Fibroblast of villous mesenchyme (primary cell): ENCODE measurements at regions not wholly inside any gene's neighbourhood (a gene's known extent, or its start where the extent isn't known, plus 50 kb on each side); places are given as distances from the start of the nearest gene placed in this dataset.
"Not testable (repeated sequence)": the region's sequence is repeated elsewhere in the genome, so short reads cannot be mapped to it uniquely, and the experiment has no call there.

Experiments used
- DNase-seq: peaks from one replicate; pipeline ENCODE4 v3.0.0-alpha.2; 2010; ENCODE audit warnings: low read depth
- H3K4me3 ChIP-seq: 2 replicates; pipeline ENCODE4 v1.5.1; 2011; ENCODE audit warnings: low read depth, mild to moderate bottlenecking, low read length
- CTCF ChIP-seq: IDR thresholded peaks from 2 replicates; pipeline ENCODE4 v1.5.1; 2012; ENCODE audit warnings: low read depth, mild to moderate bottlenecking, low read length; ENCODE audit not compliant: insufficient read depth

GRCh38 chr21:22346576-22346975, 1348.4 kb downstream of the NCAM2 start:
- H3K4me3 ChIP-seq: no peak overlapping the region
- DNase-seq: no peak
- TF ChIP-seq CTCF: no peak

GRCh38 chr21:22351076-22351475, 1352.9 kb downstream of the NCAM2 start:
- TF ChIP-seq CTCF: no peak
- DNase-seq: no peak

GRCh38 chr21:22352088-22352487, 1353.9 kb downstream of the NCAM2 start:
- DNase-seq: no peak
- no peak overlapping the region for H3K4me3 ChIP-seq
- no peak for TF ChIP-seq CTCF

More at GRCh38 chr21:22351076-22351475, 1352.9 kb downstream of the NCAM2 start:
- H3K4me3 ChIP-seq: no peak overlapping the region

GRCh38 chr21:22355949-22356348, 1357.7 kb downstream of the NCAM2 start:
- no peak overlapping the region for H3K4me3 ChIP-seq
- DNase-seq: no peak
- no peak for TF ChIP-seq CTCF

- DNase-seq: no peak
- no peak overlapping the region for H3K4me3 ChIP-seq
- TF ChIP-seq CTCF: no peak
These were observed 1358.5 kb downstream of the NCAM2 start for GRCh38 chr21:22356663-22357062.

- H3K4me3 ChIP-seq, DNase-seq: not testable (repeated sequence)
These were observed 1361.4 kb downstream of the NCAM2 start for GRCh38 chr21:22359599-22359998.

- no peak for TF ChIP-seq CTCF
- DNase-seq: no peak
- H3K4me3 ChIP-seq: no peak overlapping the region
These were observed 1365.3 kb downstream of the NCAM2 start for GRCh38 chr21:22363504-22363903.

GRCh38 chr21:22364163-22364562, 1366.0 kb downstream of the NCAM2 start:
- no peak for TF ChIP-seq CTCF
- no peak overlapping the region for H3K4me3 ChIP-seq
- no peak for DNase-seq
